Tibial artery (tissue), 4 donors: ENCODE measurements at regions not wholly inside any gene's neighbourhood (a gene's known extent, or its start where the extent isn't known, plus 50 kb on each side); places are given as distances from the start of the nearest gene placed in this dataset.

ENCODE experiments used
- DNase-seq, 2 donors: peaks; one replicate each; pipeline ENCODE4 v3.0.0-alpha.2; 2019
- H3K27ac ChIP-seq, 2 donors: fragments of 200-600 bp; sonication (generic) in 1 of 2; 1 replicate in 1 of 2; 2 replicates in 1 of 2; pipeline ENCODE4 v1.5.1; 2018 to 2019; ENCODE audit warnings: mild to moderate bottlenecking in 1 of 2
- H3K27me3 ChIP-seq, 2 donors: fragments of 200-600 bp; sonication (generic) in 1 of 2; one replicate each; pipeline versions ENCODE4 v1.5.1 to v1.6.0; 2016 to 2019
- H3K36me3 ChIP-seq, 3 donors: fragments of 200-600 bp; sonication (generic) in 2 of 3; one replicate each; pipeline ENCODE4 v1.5.1; 2016 to 2019; ENCODE audit warnings: mild to moderate bottlenecking in 2 of 3
- H3K4me1 ChIP-seq, 4 donors: fragments of 200-600 bp; sonication (generic) in 2 of 4; 1 replicate in 3 of 4; 2 replicates in 1 of 4; pipeline ENCODE4 v1.5.1; 2016 to 2019
- H3K4me3 ChIP-seq, 2 donors: fragments of 200-600 bp; sonication (generic) in 1 of 2; 1 replicate in 1 of 2; 2 replicates in 1 of 2; pipeline ENCODE4 v1.5.1; 2018 to 2019; ENCODE audit warnings: mild to moderate bottlenecking in 2 of 2
- H3K9me3 ChIP-seq, 3 donors: fragments of 200-600 bp; sonication (generic) in 1 of 3; one replicate each; pipeline ENCODE4 v1.5.1; 2016 to 2019
- CTCF ChIP-seq, 2 experiments: fragments of 200-600 bp in 1 of 2; fragments of 450-650 bp in 1 of 2; IDR thresholded peaks; one replicate each; pipeline ENCODE4 v1.5.1; 2017 to 2019; ENCODE audit warnings: antibody characterized with exemption in 2 of 2, mild to moderate bottlenecking in 1 of 2, moderate library complexity in 1 of 2
- intact Hi-C: fragments of 100-400 bp; cut with DNase I; formaldehyde crosslinking; loops from one replicate; pipeline ENCODE4 v1.15.0; 2023; ENCODE audit warnings: low total_unique reads

DNA sequence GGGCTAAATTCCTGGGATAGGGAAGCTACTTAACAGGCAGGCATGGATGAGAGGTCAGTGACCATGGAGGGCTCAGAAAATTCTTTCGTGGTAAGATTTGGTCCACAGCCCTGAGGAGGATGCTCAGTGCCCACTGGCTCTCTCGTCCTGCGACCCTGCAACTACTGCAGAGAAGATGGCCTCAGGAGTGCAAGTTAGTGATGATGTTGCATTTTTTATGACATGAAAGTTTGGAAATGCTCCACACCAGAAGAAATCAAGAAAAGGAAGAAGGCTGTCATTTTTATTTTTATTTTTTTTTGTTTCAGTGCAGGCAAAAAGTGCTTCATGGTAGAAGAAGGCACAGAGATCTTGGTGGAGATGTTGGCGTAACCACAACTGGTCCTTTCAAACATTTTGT, 238.6 kb upstream of the PARD3B start:
- intact Hi-C loops = no loop called here
- TF ChIP-seq CTCF (IDR thresholded peaks at IDR 0.05) = no peak
- Histone ChIP-seq H3K9me3 (no peaks in the 10 kb centered on the region), H3K4me3 (no peak overlapping the region), H3K36me3 (no peaks in the 10 kb centered on the region), H3K27me3 (no peaks in the 10 kb centered on the region), H3K4me1 (no peaks in the 10 kb centered on the region), H3K27ac (no peak overlapping the region)
- no peak for DNase-seq

- TF ChIP-seq CTCF (IDR thresholded peaks at IDR 0.05) = no peak
- intact Hi-C loops = no loop called here
Measured at GRCh38 chr2:204312105-204312504, 233.2 kb upstream of the PARD3B start.

GRCh38 chr2:204313256-204313655, 232.0 kb upstream of the PARD3B start:
- Histone ChIP-seq H3K27ac (no peak overlapping the region), H3K9me3 (no peaks in the 10 kb centered on the region), H3K27me3 (no peaks in the 10 kb centered on the region), H3K4me1 (peaks cover 0 to 12% (median 4%) of the 10 kb centered on the region in 4 donors), H3K36me3 (no peaks in the 10 kb centered on the region), H3K4me3 (no peak overlapping the region)
- TF ChIP-seq CTCF (IDR thresholded peaks at IDR 0.05) = no peak
- intact Hi-C loops = no loop called here
- no peak for DNase-seq

More at GRCh38 chr2:204312105-204312504, 233.2 kb upstream of the PARD3B start:
- Histone ChIP-seq H3K4me1 (peaks cover 0 to 12% (median 4%) of the 10 kb centered on the region in 4 donors), H3K27ac (no peak overlapping the region), H3K27me3 (no peaks in the 10 kb centered on the region), H3K36me3 (no peaks in the 10 kb centered on the region), H3K9me3 (no peaks in the 10 kb centered on the region), H3K4me3 (no peak overlapping the region)
- DNase-seq = no peak

DNA sequence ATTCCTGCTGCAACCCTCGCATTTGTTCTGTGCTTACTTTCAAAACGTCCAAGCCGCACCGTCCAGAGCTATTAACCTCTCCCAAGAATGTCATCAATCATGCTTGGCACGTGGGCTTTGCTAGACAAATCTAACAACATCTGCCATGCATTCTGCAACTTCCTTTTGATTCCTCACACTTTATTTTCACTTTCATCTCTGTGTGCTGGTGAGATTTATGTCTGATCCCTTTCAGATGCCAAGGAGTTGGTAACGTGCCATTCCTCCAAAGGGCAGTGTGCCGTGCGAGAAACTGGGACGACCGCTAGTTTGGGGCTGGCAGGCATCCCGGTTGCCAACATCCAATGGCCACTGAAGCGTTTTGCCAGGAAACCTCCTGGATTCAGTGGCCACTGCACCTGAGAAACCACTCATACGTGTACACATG, 230.0 kb upstream of the PARD3B start:
- TF ChIP-seq CTCF (IDR thresholded peaks at IDR 0.05) = no peak
- intact Hi-C loops = no loop called here
- H3K4me3 ChIP-seq = peak overlapping the region; percentile 23 to 32
- no peaks in the 10 kb centered on the region for H3K9me3 ChIP-seq
- H3K36me3 ChIP-seq = no peaks in the 10 kb centered on the region
- H3K27me3 ChIP-seq = no peaks in the 10 kb centered on the region
- peaks cover 0 to 12% (median 4%) of the 10 kb centered on the region in 4 donors for H3K4me1 ChIP-seq
- H3K27ac ChIP-seq = no peak overlapping the region
- DNase-seq = no peak

GRCh38 chr2:204317640-204318039, 227.6 kb upstream of the PARD3B start:
- H3K27ac ChIP-seq = no peak overlapping the region
- TF ChIP-seq CTCF (IDR thresholded peaks at IDR 0.05) = no peak
- no peaks in the 10 kb centered on the region for H3K36me3 ChIP-seq
- H3K4me3 ChIP-seq = no peak overlapping the region
- H3K4me1 ChIP-seq = peaks cover 0 to 26% (median 4%) of the 10 kb centered on the region in 4 donors
- intact Hi-C loops = no loop called here
- no peaks in the 10 kb centered on the region for H3K27me3 ChIP-seq
- DNase-seq = no peak
- H3K9me3 ChIP-seq = no peaks in the 10 kb centered on the region
